ENCODE measurements at regions not wholly inside any gene's neighbourhood (a gene's known extent, or its start where the extent isn't known, plus 50 kb on each side); places are given as distances from the start of the nearest gene placed in this dataset.

- H3K27me3 Mint-ChIP-seq (ENCODE audit: insufficient read depth, low read depth), result peaks cover 10% of the 10 kb centered on the region
- Histone ChIP-seq H3K27ac (no peak overlapping the region), H3K36me3 (no peaks in the 10 kb centered on the region), H3K9ac (no peak overlapping the region), H3K27me3 (no peaks in the 10 kb centered on the region), H3F3A (ENCODE audit: low read depth) (no peaks in the 10 kb centered on the region), H3K4me2 (no peak overlapping the region), H3K9me3 (ENCODE audit: low read depth) (no peaks in the 10 kb centered on the region), H3K4me3 (no peak overlapping the region), H2AFZ (replicated peaks) (no peak overlapping the region), H3K4me1 (no peaks in the 10 kb centered on the region), H3K79me2 (ENCODE audit: low read depth) (no peaks in the 10 kb centered on the region), H4K20me1 (ENCODE audit: low read depth) (no peaks in the 10 kb centered on the region)
- H3K4me3 Mint-ChIP-seq, result no peak overlapping the region
- no peaks in the 10 kb centered on the region for H3K9me3 Mint-ChIP-seq
- H3K27ac Mint-ChIP-seq, result no peak overlapping the region
- peaks cover 14% of the 10 kb centered on the region for H3K4me1 Mint-ChIP-seq
- no peak for DNase-seq (ENCODE audit: low spot score)
- no peak for TF ChIP-seq EZH2phosphoT487 (IDR thresholded peaks at IDR 0.05)
- TF ChIP-seq, protein P1, sequence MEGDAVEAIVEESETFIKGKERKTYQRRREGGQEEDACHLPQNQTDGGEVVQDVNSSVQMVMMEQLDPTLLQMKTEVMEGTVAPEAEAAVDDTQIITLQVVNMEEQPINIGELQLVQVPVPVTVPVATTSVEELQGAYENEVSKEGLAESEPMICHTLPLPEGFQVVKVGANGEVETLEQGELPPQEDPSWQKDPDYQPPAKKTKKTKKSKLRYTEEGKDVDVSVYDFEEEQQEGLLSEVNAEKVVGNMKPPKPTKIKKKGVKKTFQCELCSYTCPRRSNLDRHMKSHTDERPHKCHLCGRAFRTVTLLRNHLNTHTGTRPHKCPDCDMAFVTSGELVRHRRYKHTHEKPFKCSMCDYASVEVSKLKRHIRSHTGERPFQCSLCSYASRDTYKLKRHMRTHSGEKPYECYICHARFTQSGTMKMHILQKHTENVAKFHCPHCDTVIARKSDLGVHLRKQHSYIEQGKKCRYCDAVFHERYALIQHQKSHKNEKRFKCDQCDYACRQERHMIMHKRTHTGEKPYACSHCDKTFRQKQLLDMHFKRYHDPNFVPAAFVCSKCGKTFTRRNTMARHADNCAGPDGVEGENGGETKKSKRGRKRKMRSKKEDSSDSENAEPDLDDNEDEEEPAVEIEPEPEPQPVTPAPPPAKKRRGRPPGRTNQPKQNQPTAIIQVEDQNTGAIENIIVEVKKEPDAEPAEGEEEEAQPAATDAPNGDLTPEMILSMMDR (IDR thresholded peaks at IDR 0.05), result no peak
- no peak for TF ChIP-seq EZH2 (IDR thresholded peaks at IDR 0.05)
- no peaks in the 10 kb centered on the region for H3K36me3 Mint-ChIP-seq
Observed at GRCh38 chr12:28967426-28967825, 181.7 kb upstream of the FAR2 start.

GRCh38 chr12:28973491-28973890 lies 175.6 kb upstream of the FAR2 start:
- Histone ChIP-seq H3K9ac (no peak overlapping the region), H3F3A (ENCODE audit: low read depth) (no peaks in the 10 kb centered on the region), H3K4me2 (no peak overlapping the region), H3K27me3 (no peaks in the 10 kb centered on the region), H3K36me3 (no peaks in the 10 kb centered on the region), H2AFZ (replicated peaks) (no peak overlapping the region), H4K20me1 (ENCODE audit: low read depth) (no peaks in the 10 kb centered on the region), H3K9me3 (ENCODE audit: low read depth) (no peaks in the 10 kb centered on the region), H3K79me2 (ENCODE audit: low read depth) (no peaks in the 10 kb centered on the region), H3K4me1 (no peaks in the 10 kb centered on the region), H3K4me3 (no peak overlapping the region), H3K27ac (no peak overlapping the region)
- no peaks in the 10 kb centered on the region for H3K4me1 Mint-ChIP-seq
- H3K4me3 Mint-ChIP-seq, result no peak overlapping the region
- TF ChIP-seq, protein P1 (IDR thresholded peaks at IDR 0.05), result no peak
- TF ChIP-seq EZH2 (IDR thresholded peaks at IDR 0.05), result no peak
- TF ChIP-seq EZH2phosphoT487 (IDR thresholded peaks at IDR 0.05), result no peak
- no peak for DNase-seq (ENCODE audit: low spot score)
- H3K27ac Mint-ChIP-seq, result no peak overlapping the region
- no peaks in the 10 kb centered on the region for H3K36me3 Mint-ChIP-seq
- no peaks in the 10 kb centered on the region for H3K9me3 Mint-ChIP-seq
- peaks cover 2% of the 10 kb centered on the region for H3K27me3 Mint-ChIP-seq (ENCODE audit: insufficient read depth, low read depth)

- Histone ChIP-seq H3K4me1 (no peaks in the 10 kb centered on the region), H3K27ac (no peak overlapping the region), H2AFZ (replicated peaks) (no peak overlapping the region), H4K20me1 (ENCODE audit: low read depth) (no peaks in the 10 kb centered on the region), H3K4me3 (no peak overlapping the region), H3F3A (ENCODE audit: low read depth) (no peaks in the 10 kb centered on the region), H3K36me3 (no peaks in the 10 kb centered on the region), H3K79me2 (ENCODE audit: low read depth) (no peaks in the 10 kb centered on the region), H3K9ac (no peak overlapping the region), H3K9me3 (ENCODE audit: low read depth) (no peaks in the 10 kb centered on the region), H3K27me3 (no peaks in the 10 kb centered on the region), H3K4me2 (no peak overlapping the region)
- no peak for DNase-seq (ENCODE audit: low spot score)
- peaks cover 2% of the 10 kb centered on the region for H3K27me3 Mint-ChIP-seq (ENCODE audit: insufficient read depth, low read depth)
- H3K36me3 Mint-ChIP-seq, result no peaks in the 10 kb centered on the region
- no peak for TF ChIP-seq EZH2 (IDR thresholded peaks at IDR 0.05)
- TF ChIP-seq, protein P1 (IDR thresholded peaks at IDR 0.05), result no peak
- TF ChIP-seq EZH2phosphoT487 (IDR thresholded peaks at IDR 0.05), result no peak
- H3K4me1 Mint-ChIP-seq, result no peaks in the 10 kb centered on the region
- no peaks in the 10 kb centered on the region for H3K9me3 Mint-ChIP-seq
- no peak overlapping the region for H3K27ac Mint-ChIP-seq
- H3K4me3 Mint-ChIP-seq, result no peak overlapping the region
Observed at GRCh38 chr12:28974166-28974565, 174.9 kb upstream of the FAR2 start.
